NOMO-1 treated with DMSO at 0.1 percent for 48 hours (cell line): ENCODE measurements at regions not wholly inside any gene's neighbourhood (a gene's known extent, or its start where the extent isn't known, plus 50 kb on each side); places are given as distances from the start of the nearest gene placed in this dataset.
A peak's percentile ranks its signal among the peaks of the same experiment; 100 is the strongest.
"Not testable (repeated sequence)": the region's sequence is repeated elsewhere in the genome, so short reads cannot be mapped to it uniquely, and the experiment has no call there.

Experiments
- DNase-seq: peaks from one replicate; lab custom pipeline; 2025; ENCODE audit not compliant: unreplicated experiment; lab: John Stamatoyannopoulos, UW

GRCh38 chr20:59490196-59491004, 113.9 kb upstream of the PHACTR3 start:
- not testable (repeated sequence) for DNase-seq

GRCh38 chr20:59491884-59492283, 112.5 kb upstream of the PHACTR3 start:
- DNase-seq, result no peak

GRCh38 chr20:59493926-59494325, 110.4 kb upstream of the PHACTR3 start:
- DNase-seq, result no peak

- DNase-seq, result no peak
Observed at GRCh38 chr20:59495166-59495565, 109.2 kb upstream of the PHACTR3 start.

- peak; percentile 48 for DNase-seq
Observed at GRCh38 chr20:59495894-59496510, 108.3 kb upstream of the PHACTR3 start.

GRCh38 chr20:59498291-59498690, 106.0 kb upstream of the PHACTR3 start:
- DNase-seq, result no peak

- no peak for DNase-seq
Observed at GRCh38 chr20:59499863-59500262, 104.5 kb upstream of the PHACTR3 start.

GRCh38 chr20:59508729-59509128, 95.6 kb upstream of the PHACTR3 start:
- DNase-seq, result no peak

- DNase-seq, result no peak
Observed at GRCh38 chr20:59512651-59513050, 91.7 kb upstream of the PHACTR3 start.

- no peak for DNase-seq
Observed at GRCh38 chr20:59514554-59514953, 89.8 kb upstream of the PHACTR3 start.

- no peak for DNase-seq
Observed at GRCh38 chr20:59515013-59515905, 89.1 kb upstream of the PHACTR3 start.

- DNase-seq, result no peak
Observed at GRCh38 chr20:59515906-59516209, 88.5 kb upstream of the PHACTR3 start.

GRCh38 chr20:59518881-59519706, 85.2 kb upstream of the PHACTR3 start:
- peak; percentile 66 for DNase-seq

GRCh38 chr20:59519707-59520014, 84.7 kb upstream of the PHACTR3 start:
- no peak for DNase-seq

GRCh38 chr20:59520814-59521213, 83.5 kb upstream of the PHACTR3 start:
- no peak for DNase-seq

GRCh38 chr20:59525500-59526241, 78.7 kb upstream of the PHACTR3 start:
- peak; percentile 21 for DNase-seq

- DNase-seq, result no peak
Observed at GRCh38 chr20:59526242-59527225, 77.8 kb upstream of the PHACTR3 start.

GRCh38 chr20:59530782-59531181, 73.6 kb upstream of the PHACTR3 start:
- DNase-seq, result no peak

GRCh38 chr20:59537991-59538390, 66.3 kb upstream of the PHACTR3 start:
- DNase-seq, result no peak
